NT2/D1 (cell line): ENCODE measurements at regions not wholly inside any gene's neighbourhood (a gene's known extent, or its start where the extent isn't known, plus 50 kb on each side); places are given as distances from the start of the nearest gene placed in this dataset.

Experiments
- YY1 ChIP-seq: IDR thresholded peaks from 2 replicates; pipeline ENCODE4 v1.6.1; 2011; ENCODE audit not compliant: insufficient read length, insufficient read depth
- ZNF274 ChIP-seq: IDR thresholded peaks from 2 replicates; pipeline ENCODE4 v1.6.1; 2011; ENCODE audit warnings: mild to moderate bottlenecking, low read depth, low read length

DNA sequence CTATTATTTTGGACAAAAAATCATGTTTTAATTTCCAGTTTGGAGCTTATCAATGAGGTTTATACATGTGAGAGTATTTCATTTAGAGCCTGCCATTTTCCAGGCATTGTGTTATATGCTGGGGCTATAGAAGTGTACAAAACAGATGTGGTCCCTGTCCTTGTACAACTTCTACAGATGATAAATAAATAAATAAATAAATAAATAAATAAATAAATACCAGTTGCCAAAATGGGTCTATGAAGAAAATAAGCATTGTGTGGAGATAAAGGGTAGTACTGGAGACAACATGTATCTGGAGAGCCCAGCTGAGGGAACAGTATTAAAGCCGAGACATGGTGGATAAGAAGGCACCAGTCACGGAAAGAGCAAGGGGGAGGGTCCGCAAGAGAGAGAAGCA, 210.0 kb downstream of the SS18 start:
- TF ChIP-seq YY1 (no peak), ZNF274 (no peak)
